HFFc6 (cell line): ENCODE measurements at regions not wholly inside any gene's neighbourhood (a gene's known extent, or its start where the extent isn't known, plus 50 kb on each side); places are given as distances from the start of the nearest gene placed in this dataset.

Experiments used
- DNase-seq: peaks from one replicate; pipeline ENCODE4 v3.0.0-alpha.2; 2018
- H3K27ac Mint-ChIP-seq: 2 replicates; pipeline ENCODE4 v1.8.0; 2020; ENCODE audit warnings: mild to moderate bottlenecking, mixed read lengths
- H3K27me3 Mint-ChIP-seq: 2 replicates; pipeline ENCODE4 v1.8.0; 2021; ENCODE audit warnings: mild to moderate bottlenecking, moderate library complexity, mixed read lengths; ENCODE audit not compliant: insufficient read depth
- H3K36me3 Mint-ChIP-seq: 2 replicates; pipeline ENCODE4 v1.8.0; 2021; ENCODE audit warnings: low read depth, mixed read lengths
- H3K4me1 Mint-ChIP-seq: 2 replicates; pipeline ENCODE4 v1.8.0; 2020; ENCODE audit warnings: low read depth, mixed read lengths
- H3K4me3 Mint-ChIP-seq: 2 replicates; pipeline ENCODE4 v1.8.0; 2020; ENCODE audit warnings: mild to moderate bottlenecking, moderate library complexity, mixed read lengths
- H3K9me3 Mint-ChIP-seq: 2 replicates; pipeline ENCODE4 v1.8.0; 2020; ENCODE audit warnings: mild to moderate bottlenecking, mixed read lengths
- CTCF ChIP-seq: fragments of 200-600 bp; sonication (generic); IDR thresholded peaks from 2 replicates; pipeline ENCODE4 v1.5.0; 2021; ENCODE audit warnings: antibody characterized with exemption, mild to moderate bottlenecking

GRCh38 chr2:220614064-220614463 lies 958.0 kb downstream of the EPHA4 start:
- no peak for DNase-seq
- H3K4me3 Mint-ChIP-seq = no peak overlapping the region
- no peak for TF ChIP-seq CTCF
- no peaks in the 10 kb centered on the region for H3K36me3 Mint-ChIP-seq
- H3K9me3 Mint-ChIP-seq = no peaks in the 10 kb centered on the region
- no peak overlapping the region for H3K27ac Mint-ChIP-seq
- peaks cover 6% of the 10 kb centered on the region for H3K4me1 Mint-ChIP-seq
- H3K27me3 Mint-ChIP-seq = no peaks in the 10 kb centered on the region; the same call in 1 of the 2 replicates

GRCh38 chr2:220619525-220620220 lies 952.4 kb downstream of the EPHA4 start:
- no peaks in the 10 kb centered on the region for H3K36me3 Mint-ChIP-seq
- peaks cover 23% of the 10 kb centered on the region for H3K4me1 Mint-ChIP-seq
- H3K4me3 Mint-ChIP-seq = no peak overlapping the region
- no peak for TF ChIP-seq CTCF
- no peak overlapping the region for H3K27ac Mint-ChIP-seq
- H3K27me3 Mint-ChIP-seq = no peaks in the 10 kb centered on the region; the same call in 1 of the 2 replicates
- no peaks in the 10 kb centered on the region for H3K9me3 Mint-ChIP-seq
- peak; percentile 56 for DNase-seq

GRCh38 chr2:220626603-220627002 lies 945.5 kb downstream of the EPHA4 start:
- no peak for TF ChIP-seq CTCF
- no peak for DNase-seq
- Mint-ChIP-seq H3K27ac (no peak overlapping the region), H3K4me1 (no peaks in the 10 kb centered on the region; the same call in 1 of the 2 replicates), H3K27me3 (no peaks in the 10 kb centered on the region), H3K9me3 (no peaks in the 10 kb centered on the region), H3K4me3 (no peak overlapping the region), H3K36me3 (no peaks in the 10 kb centered on the region)

GRCh38 chr2:220628252-220628651 lies 943.9 kb downstream of the EPHA4 start:
- Mint-ChIP-seq H3K4me3 (no peak overlapping the region), H3K27ac (no peak overlapping the region), H3K36me3 (no peaks in the 10 kb centered on the region), H3K27me3 (no peaks in the 10 kb centered on the region), H3K9me3 (no peaks in the 10 kb centered on the region), H3K4me1 (no peaks in the 10 kb centered on the region; the same call in 1 of the 2 replicates)
- DNase-seq = no peak
- no peak for TF ChIP-seq CTCF

- Mint-ChIP-seq H3K27me3 (no peaks in the 10 kb centered on the region), H3K4me1 (no peaks in the 10 kb centered on the region), H3K27ac (no peak overlapping the region)
Measured at GRCh38 chr2:220641137-220641536, 931.0 kb downstream of the EPHA4 start.

More at GRCh38 chr2:220641137-220641536, 931.0 kb downstream of the EPHA4 start:
- no peaks in the 10 kb centered on the region for H3K36me3 Mint-ChIP-seq
- no peaks in the 10 kb centered on the region for H3K9me3 Mint-ChIP-seq
- DNase-seq = no peak
- no peak overlapping the region for H3K4me3 Mint-ChIP-seq
- TF ChIP-seq CTCF = no peak
